GM21526 (cell line): ENCODE measurements at regions not wholly inside any gene's neighbourhood (a gene's known extent, or its start where the extent isn't known, plus 50 kb on each side); places are given as distances from the start of the nearest gene placed in this dataset.

Experiments
- ATAC-seq: cut with Tn5 transposase; IDR thresholded peaks from one replicate; pipeline ENCODE4 v1.9.1; 2021; ENCODE audit warnings: moderate library complexity; ENCODE audit not compliant: unreplicated experiment, low FRiP score

DNA sequence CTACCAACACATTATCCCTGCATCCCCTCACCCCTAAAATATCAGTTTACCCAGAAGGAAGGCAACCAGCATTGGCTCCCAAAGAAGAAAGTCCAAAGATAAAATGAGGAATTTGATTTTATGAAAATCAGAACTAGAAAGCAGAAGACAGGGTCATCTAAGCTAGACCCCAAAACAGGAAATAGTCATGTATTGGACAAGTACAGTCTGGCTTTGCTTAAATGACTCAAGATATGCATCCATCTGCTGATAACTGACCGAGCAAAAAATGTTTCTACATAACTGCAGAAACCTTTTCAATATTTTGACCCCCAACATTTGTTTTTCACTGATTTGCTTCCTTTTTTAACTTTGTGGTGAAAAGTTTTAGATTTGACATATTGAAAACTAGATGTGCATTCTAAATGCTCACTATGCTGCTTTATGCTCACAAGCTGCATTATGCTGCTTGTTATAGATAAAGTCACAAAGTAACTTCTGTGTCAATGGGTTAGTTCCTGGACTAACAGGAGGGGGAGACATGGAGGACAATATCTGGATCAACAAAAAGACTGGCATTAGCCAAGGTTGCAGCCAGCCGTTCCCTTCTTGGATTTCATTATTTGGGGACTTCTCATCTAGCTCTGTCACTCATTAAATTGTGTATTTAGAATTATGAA is 227.0 kb downstream of the INHBA start:
- no peak for ATAC-seq

- no peak for ATAC-seq
These were observed 230.3 kb downstream of the INHBA start for GRCh38 chr7:41472427-41473125.

- no peak for ATAC-seq
These were observed 232.8 kb downstream of the INHBA start for GRCh38 chr7:41470081-41470480.

DNA sequence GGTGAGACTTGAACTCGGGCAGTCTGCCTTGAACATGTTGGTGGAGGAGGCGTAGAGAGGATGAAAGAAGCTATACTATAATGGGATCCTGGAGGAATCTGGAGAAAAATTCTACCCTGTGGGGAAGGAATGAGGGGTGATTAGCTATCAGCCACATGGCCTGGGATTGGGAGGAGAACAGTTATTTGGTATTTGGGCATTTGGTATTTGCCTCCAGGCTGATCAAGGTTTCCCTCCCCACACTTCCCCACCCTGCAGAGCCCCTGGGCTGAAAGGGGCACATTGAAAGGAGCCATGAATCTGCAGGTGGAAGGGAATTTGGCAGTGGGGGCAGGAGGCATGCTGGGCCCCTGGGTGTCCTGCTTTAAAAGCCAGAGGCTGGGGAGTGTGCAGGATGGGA is 235.3 kb downstream of the INHBA start:
- no peak for ATAC-seq

GRCh38 chr7:41466760-41467384 is 236.0 kb downstream of the INHBA start:
- no peak for ATAC-seq

- ATAC-seq: no peak
These were observed 237.3 kb downstream of the INHBA start for GRCh38 chr7:41465571-41465970.

- ATAC-seq: no peak
These were observed 239.0 kb downstream of the INHBA start for GRCh38 chr7:41463770-41464470.

GRCh38 chr7:41459623-41460261 is 243.1 kb downstream of the INHBA start:
- no peak for ATAC-seq

- ATAC-seq: no peak
These were observed 243.7 kb downstream of the INHBA start for GRCh38 chr7:41459183-41459582.

- ATAC-seq: no peak
These were observed 245.0 kb downstream of the INHBA start for GRCh38 chr7:41457832-41458437.

- ATAC-seq: no peak
These were observed 251.1 kb downstream of the INHBA start for GRCh38 chr7:41451826-41452225.

DNA sequence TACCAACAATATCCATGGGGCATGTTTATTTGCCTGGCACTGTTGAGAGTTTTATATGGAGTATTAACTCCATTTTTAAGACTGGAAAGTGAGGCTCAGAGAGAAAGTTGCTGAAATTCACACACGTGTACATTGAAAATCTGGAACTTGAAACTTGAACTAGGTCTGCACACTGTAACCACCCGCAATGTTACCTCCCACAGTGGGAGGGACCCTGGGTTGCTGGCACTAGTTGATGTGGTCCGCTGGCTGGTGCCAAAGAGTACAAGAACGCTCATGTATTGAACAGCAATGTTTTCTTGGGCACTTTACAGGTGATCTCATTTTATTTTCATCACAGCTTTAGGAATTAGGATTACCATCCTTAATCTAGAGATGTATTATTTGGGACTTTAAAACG is 253.2 kb downstream of the INHBA start:
- no peak for ATAC-seq

- ATAC-seq: no peak
These were observed 253.6 kb downstream of the INHBA start for GRCh38 chr7:41449286-41449685.

DNA sequence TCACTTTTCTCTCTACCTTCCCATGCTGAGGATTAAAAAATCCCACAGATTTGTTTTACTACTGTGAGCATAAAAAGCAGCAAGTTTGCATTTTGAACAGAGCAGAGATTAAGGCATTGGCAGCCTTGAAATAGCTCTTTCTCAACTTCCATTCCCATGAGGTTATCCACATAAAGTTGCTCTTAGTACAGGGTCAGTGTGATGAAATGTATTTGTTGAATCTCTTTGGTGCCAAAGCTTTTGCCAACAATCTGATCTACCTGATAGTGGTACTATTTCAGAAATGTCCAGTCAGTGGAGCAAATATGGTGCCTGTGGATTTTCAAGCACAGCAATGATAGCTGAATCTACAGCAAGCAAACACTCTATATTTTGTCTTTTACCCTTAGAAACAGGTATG is 254.8 kb downstream of the INHBA start:
- ATAC-seq: no peak

- no peak for ATAC-seq
These were observed 255.3 kb downstream of the INHBA start for GRCh38 chr7:41447450-41448042.

- ATAC-seq: no peak
These were observed 256.1 kb downstream of the INHBA start for GRCh38 chr7:41446606-41447449.

GRCh38 chr7:41445946-41446345 is 256.9 kb downstream of the INHBA start:
- no peak for ATAC-seq

GRCh38 chr7:41445432-41445831 is 257.5 kb downstream of the INHBA start:
- ATAC-seq: no peak

- ATAC-seq: no peak
These were observed 263.4 kb downstream of the INHBA start for GRCh38 chr7:41439515-41439879.
